IMR-90 (cell line): ENCODE measurements at regions not wholly inside any gene's neighbourhood (a gene's known extent, or its start where the extent isn't known, plus 50 kb on each side); places are given as distances from the start of the nearest gene placed in this dataset.

Experiments used
- ATAC-seq: fragments of 200-7000 bp; cut with Tn5 transposase; 2 replicates; pipeline ENCODE4 v1.9.1; 2020; ENCODE audit warnings: low read depth, mild to moderate bottlenecking, moderate library complexity
- BruUV-seq: library from RNA; stranded (reverse); fragments of 400-500 nt; replicated peaks from 2 replicates; lab custom pipeline; 2021; lab: Mats Ljungman, UMichigan
- CTCF ChIA-PET: fragments of 300-600 bp; formaldehyde crosslinking; extraction: SDS; loops from one replicate; lab custom pipeline; 2021; ENCODE audit warnings: antibody characterized with exemption; lab: Yijun Ruan, JAX
- POLR2A ChIA-PET: fragments of 300-600 bp; sonication (Branson Sonifier 250); formaldehyde crosslinking; loops from one replicate; lab custom pipeline; 2022; ENCODE audit warnings: antibody characterized with exemption; ENCODE audit not compliant: unreplicated experiment; lab: Charles Lee
- DNase-seq: peaks from one replicate; pipeline ENCODE4 v3.0.0; 2013
- H2AFZ ChIP-seq: replicated peaks from 2 replicates; pipeline ENCODE3; 2013; ENCODE audit warnings: low read length, mild to moderate bottlenecking; ENCODE audit not compliant: poor library complexity
- H2AK5ac ChIP-seq: 2 replicates; pipeline ENCODE4 v1.6.1; 2013; ENCODE audit warnings: low read depth, low read length, inconsistent platforms
- H2AK9ac ChIP-seq: replicated peaks from 2 replicates; pipeline ENCODE3; 2013; ENCODE audit warnings: mild to moderate bottlenecking, low read depth, low read length, moderate library complexity; ENCODE audit not compliant: poor library complexity
- H2BK120ac ChIP-seq: 2 replicates; pipeline ENCODE4 v1.6.1; 2013; ENCODE audit warnings: low read depth, low read length, inconsistent platforms
- H2BK15ac ChIP-seq: 3 replicates; pipeline ENCODE4 v1.6.1; 2013; ENCODE audit warnings: low read depth, low read length, inconsistent platforms
- H2BK20ac ChIP-seq: 2 replicates; pipeline ENCODE4 v1.6.1; 2013; ENCODE audit warnings: low read depth, mild to moderate bottlenecking, inconsistent platforms, low read length, moderate library complexity
- H2BK5ac ChIP-seq: 2 replicates; pipeline ENCODE4 v1.6.1; 2013; ENCODE audit warnings: mild to moderate bottlenecking, low read depth, low read length, inconsistent platforms; ENCODE audit not compliant: poor library complexity, severe bottlenecking
- H3K14ac ChIP-seq: replicated peaks from 2 replicates; pipeline ENCODE4 v1.6.1; 2013; ENCODE audit warnings: low read depth, low read length, inconsistent platforms
- H3K18ac ChIP-seq: 2 replicates; pipeline ENCODE4 v1.6.1; 2013; ENCODE audit warnings: low read depth, low read length, control low read depth
- H3K23ac ChIP-seq: 2 replicates; pipeline ENCODE4 v1.6.1; 2013; ENCODE audit warnings: low read depth, low read length, inconsistent platforms
- H3K27ac ChIP-seq: 2 replicates; pipeline ENCODE4 v1.5.1; 2013; ENCODE audit warnings: mild to moderate bottlenecking, control low read depth, low read length; ENCODE audit not compliant: insufficient read depth
- H3K27me3 ChIP-seq: 2 replicates; pipeline ENCODE4 v1.6.1; 2013; ENCODE audit warnings: low read length; ENCODE audit not compliant: control insufficient read depth, insufficient read depth
- H3K36me3 ChIP-seq: 2 replicates; pipeline ENCODE4 v1.6.1; 2013; ENCODE audit warnings: low read length, mixed read lengths; ENCODE audit not compliant: control insufficient read depth, insufficient read depth
- H3K4ac ChIP-seq: 2 replicates; pipeline ENCODE4 v1.6.1; 2013; ENCODE audit warnings: low read depth, low read length, inconsistent platforms
- H3K4me1 ChIP-seq: 2 replicates; pipeline ENCODE4 v1.6.1; 2013; ENCODE audit warnings: low read length, mixed read lengths; ENCODE audit not compliant: control insufficient read depth, insufficient read depth
- H3K4me2 ChIP-seq: 2 replicates; pipeline ENCODE4 v1.6.1; 2013; ENCODE audit warnings: low read depth, mild to moderate bottlenecking, control low read depth, low read length, moderate library complexity
- H3K4me3 ChIP-seq: 2 replicates; pipeline ENCODE4 v1.5.1; 2013; ENCODE audit warnings: low read depth, mild to moderate bottlenecking, control low read depth, low read length, moderate library complexity; ENCODE audit not compliant: insufficient read depth
- H3K56ac ChIP-seq: 2 replicates; pipeline ENCODE4 v1.6.1; 2013; ENCODE audit warnings: low read length, inconsistent platforms; ENCODE audit not compliant: insufficient read depth; ENCODE audit errors: extremely low read depth
- H3K79me1 ChIP-seq, 2 experiments: 2 replicates each; pipeline ENCODE4 v1.6.1; 2013; ENCODE audit warnings: low read length in 2 of 2, inconsistent platforms in 1 of 2, low read depth in 1 of 2
- H3K9ac ChIP-seq: 2 replicates; pipeline ENCODE4 v1.6.1; 2013; ENCODE audit warnings: low read depth, low read length, control low read depth
- H3K9me1 ChIP-seq: 2 replicates; pipeline ENCODE4 v1.6.1; 2013; ENCODE audit warnings: low read length, inconsistent platforms; ENCODE audit not compliant: insufficient read depth
- H3K9me3 ChIP-seq: 2 replicates; pipeline ENCODE4 v1.6.1; 2013; ENCODE audit warnings: low read length; ENCODE audit not compliant: control insufficient read depth, insufficient read depth
- H4K20me1 ChIP-seq: 2 replicates; pipeline ENCODE4 v1.6.1; 2013; ENCODE audit warnings: low read length, inconsistent platforms; ENCODE audit not compliant: insufficient read depth
- H4K5ac ChIP-seq: 2 replicates; pipeline ENCODE4 v1.6.1; 2013; ENCODE audit warnings: mild to moderate bottlenecking, low read depth, low read length, control low read depth
- H4K8ac ChIP-seq, 2 experiments: 2 replicates each; pipeline ENCODE4 v1.6.1; 2013; ENCODE audit warnings: low read depth in 2 of 2, low read length in 2 of 2, control low read depth in 1 of 2, inconsistent platforms in 1 of 2
- H4K91ac ChIP-seq: 2 replicates; pipeline ENCODE4 v1.6.1; 2013; ENCODE audit warnings: low read depth, low read length, inconsistent platforms; ENCODE audit not compliant: insufficient read depth
- CEBPB ChIP-seq: IDR thresholded peaks from 2 replicates; pipeline ENCODE4 v1.6.1; 2012; ENCODE audit warnings: low read depth, low read length, improper control_type of control experiment
- POLR2A ChIP-seq: IDR thresholded peaks from 2 replicates; pipeline ENCODE4 v1.6.1; 2012; ENCODE audit warnings: mild to moderate bottlenecking, low read depth, low read length
- SMC3 ChIP-seq: fragments of 150-350 bp; IDR thresholded peaks from 2 replicates; pipeline ENCODE4 v1.6.1; 2016; ENCODE audit warnings: low read depth, mild to moderate bottlenecking, antibody characterized with exemption, low read length, moderate library complexity
- WGBS, 2 experiments: methylation state at CpG; one replicate each; pipeline versions ENCODE4 v1.1.5 to v1.1.7; 2013; ENCODE audit warnings: missing lambda C conversion rate in 2 of 2; ENCODE audit not compliant: insufficient read length in 1 of 2; ENCODE audit errors: extremely low coverage in 2 of 2; 5-methylcytosine and 5-hydroxymethylcytosine counted together
- dilution Hi-C: fragments of 300-500 bp; cut with HindIII; formaldehyde crosslinking; loops from one replicate; pipeline ENCODE4 v1.14.3; 2018; ENCODE audit warnings: low sequenced_read_pairs; ENCODE audit not compliant: unreplicated experiment
- in situ Hi-C: fragments of 300-500 bp; cut with MboI; formaldehyde crosslinking; loops from 3 replicates; pipeline ENCODE4 v1.14.3; 2019; ENCODE audit warnings: low sequenced_read_pairs, inconsistent platforms, mixed read lengths
- intact Hi-C: fragments of 100-400 bp; cut with micrococcal nuclease; formaldehyde crosslinking; loops from 2 replicates; pipeline ENCODE4 v1.10.0; 2022

DNA sequence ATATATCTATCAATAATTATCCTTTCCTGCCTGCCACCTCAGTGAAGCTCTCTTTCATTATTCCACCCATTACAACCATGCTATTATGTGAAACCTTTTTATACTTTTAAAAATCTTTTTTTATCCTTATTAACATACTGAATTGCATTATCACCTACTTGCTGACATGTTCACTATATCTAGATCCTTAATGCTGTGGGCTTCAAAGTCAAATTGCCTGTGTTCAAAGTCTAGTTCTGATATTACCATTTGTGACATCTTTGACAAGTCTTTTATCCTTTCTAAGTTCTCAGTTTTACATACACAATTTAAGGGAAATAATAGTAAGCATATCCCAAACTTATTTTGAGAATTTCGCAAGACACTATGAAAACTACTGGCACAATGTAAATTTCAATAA is 2239.4 kb downstream of the LRRC4C start:
- in situ Hi-C loops = no loop called here
- WGBS, 2 experiments = no CpG with 5 or more reads among the region's 1 CpG
- intact Hi-C loops = no loop called here

More for the DNA sequence above, 2239.4 kb downstream of the LRRC4C start:
- H2BK20ac ChIP-seq = no peak overlapping the region
- H3K36me3 ChIP-seq = no peaks in the 10 kb centered on the region
- ATAC-seq (no peak), DNase-seq (no peak)
- no peak overlapping the region for H3K4me3 ChIP-seq
- no peak overlapping the region for H4K5ac ChIP-seq
- no peaks in the 10 kb centered on the region for H3K27me3 ChIP-seq
- H3K9ac ChIP-seq = no peak overlapping the region
- H3K9me1 ChIP-seq = no peaks in the 10 kb centered on the region
- no peak overlapping the region for H3K4ac ChIP-seq
- BruUV-seq = no TSS peak
- H4K8ac ChIP-seq = no peak overlapping the region
- no peak overlapping the region for H3K14ac ChIP-seq
- no peak overlapping the region for H2AK9ac ChIP-seq
- H3K4me1 ChIP-seq = no peaks in the 10 kb centered on the region
- no peaks in the 10 kb centered on the region for H3K79me1 ChIP-seq
- H2AFZ ChIP-seq = no peak overlapping the region
- H3K9me3 ChIP-seq = peaks cover 4% of the 10 kb centered on the region; the same call in 1 of the 2 replicates
- no peak overlapping the region for H2BK120ac ChIP-seq
- dilution Hi-C loops = no loop called here
- H3K23ac ChIP-seq = no peak overlapping the region
- POLR2A ChIA-PET = no interaction called here
- CTCF ChIA-PET = no interaction called here
- H3K27ac ChIP-seq = no peak overlapping the region
- H2BK15ac ChIP-seq = no peak overlapping the region
- H3K56ac ChIP-seq = no peak overlapping the region
- H3K18ac ChIP-seq = no peak overlapping the region
- no peak for TF ChIP-seq POLR2A
- TF ChIP-seq CEBPB = peak; percentile 7; the same call in 1 of the 2 replicates
- TF ChIP-seq SMC3 = no peak
- no peak overlapping the region for H2AK5ac ChIP-seq
- H4K20me1 ChIP-seq = no peaks in the 10 kb centered on the region
- H4K91ac ChIP-seq = no peak overlapping the region
- no peak overlapping the region for H2BK5ac ChIP-seq
- H3K4me2 ChIP-seq = no peak overlapping the region
